ENCODE measurements at regions not wholly inside any gene's neighbourhood (a gene's known extent, or its start where the extent isn't known, plus 50 kb on each side); places are given as distances from the start of the nearest gene placed in this dataset.

DNA sequence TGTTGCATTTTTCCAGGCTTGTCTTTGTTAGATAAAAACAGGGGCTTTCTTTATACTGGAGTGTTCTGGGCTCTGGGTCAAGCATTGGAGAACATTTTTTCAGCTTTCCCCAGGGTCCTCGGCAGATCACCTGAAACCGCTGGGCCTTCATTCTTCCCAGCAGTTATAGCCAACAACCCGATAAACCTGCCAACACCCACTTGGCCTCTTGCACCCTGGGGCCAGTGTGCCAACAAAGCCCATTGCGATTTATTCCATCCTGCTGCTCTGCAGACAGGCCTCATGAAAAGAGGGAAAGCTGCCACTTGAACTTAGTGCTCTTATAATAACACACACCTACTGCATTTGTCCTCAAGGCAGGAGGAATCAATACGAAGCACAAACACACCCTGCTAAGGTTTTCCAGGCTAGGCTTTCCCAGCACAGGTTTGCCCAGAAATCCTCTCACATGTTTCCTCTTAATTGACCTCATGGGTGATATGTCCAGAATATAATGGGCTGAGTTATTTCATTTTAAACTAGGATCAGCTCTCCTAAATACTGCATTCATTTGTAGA, 669.3 kb downstream of the LIG4 start:
- TF ChIP-seq, protein P1, sequence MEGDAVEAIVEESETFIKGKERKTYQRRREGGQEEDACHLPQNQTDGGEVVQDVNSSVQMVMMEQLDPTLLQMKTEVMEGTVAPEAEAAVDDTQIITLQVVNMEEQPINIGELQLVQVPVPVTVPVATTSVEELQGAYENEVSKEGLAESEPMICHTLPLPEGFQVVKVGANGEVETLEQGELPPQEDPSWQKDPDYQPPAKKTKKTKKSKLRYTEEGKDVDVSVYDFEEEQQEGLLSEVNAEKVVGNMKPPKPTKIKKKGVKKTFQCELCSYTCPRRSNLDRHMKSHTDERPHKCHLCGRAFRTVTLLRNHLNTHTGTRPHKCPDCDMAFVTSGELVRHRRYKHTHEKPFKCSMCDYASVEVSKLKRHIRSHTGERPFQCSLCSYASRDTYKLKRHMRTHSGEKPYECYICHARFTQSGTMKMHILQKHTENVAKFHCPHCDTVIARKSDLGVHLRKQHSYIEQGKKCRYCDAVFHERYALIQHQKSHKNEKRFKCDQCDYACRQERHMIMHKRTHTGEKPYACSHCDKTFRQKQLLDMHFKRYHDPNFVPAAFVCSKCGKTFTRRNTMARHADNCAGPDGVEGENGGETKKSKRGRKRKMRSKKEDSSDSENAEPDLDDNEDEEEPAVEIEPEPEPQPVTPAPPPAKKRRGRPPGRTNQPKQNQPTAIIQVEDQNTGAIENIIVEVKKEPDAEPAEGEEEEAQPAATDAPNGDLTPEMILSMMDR (IDR thresholded peaks at IDR 0.05; ENCODE audit: control extremely low read depth, extremely low read depth): no peak
- WGBS, 2 donors: 62 to 91% methylated on average over 5 of the region's 5 CpGs
- no peak for DNase-seq

DNA sequence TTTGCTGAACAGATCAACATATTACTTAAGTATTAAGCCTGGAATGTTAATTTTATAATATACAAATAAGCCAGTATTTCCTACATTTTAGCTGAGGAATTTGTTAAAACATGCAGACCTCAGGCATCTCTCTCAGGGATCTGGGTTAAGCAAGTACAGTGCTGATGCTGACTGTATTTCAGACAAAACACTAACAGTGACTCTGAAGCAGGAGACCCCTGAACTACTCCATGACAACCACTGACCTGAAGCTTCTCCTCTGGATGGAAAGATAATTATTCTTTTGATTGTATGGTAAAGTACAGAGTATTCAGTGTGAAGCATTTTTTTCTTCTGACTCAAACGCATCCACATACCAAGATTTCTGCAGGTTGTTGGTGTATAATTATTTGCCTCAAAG, 680.8 kb downstream of the LIG4 start:
- Histone ChIP-seq H3K27ac (ENCODE audit: low read depth in 1 of 2, low read length in 1 of 2) (no peak overlapping the region), H3K27me3 (ENCODE audit: control insufficient read depth in 3 of 3, insufficient read depth in 3 of 3, low read length in 2 of 3) (no peaks in the 10 kb centered on the region), H3K4me3 (no peak overlapping the region), H3K9ac (ENCODE audit: insufficient read depth in 1 of 2, low read length in 2 of 2) (no peak overlapping the region), H3K36me3 (ENCODE audit: control insufficient read depth in 4 of 4, insufficient read depth in 4 of 4, low read length in 4 of 4) (no peaks in the 10 kb centered on the region), H3K9me3 (ENCODE audit: control insufficient read depth in 4 of 4, insufficient read depth in 3 of 4, low read length in 3 of 4) (no peaks in the 10 kb centered on the region), H3K4me1 (ENCODE audit: control insufficient read depth in 5 of 5, insufficient read depth in 5 of 5, low read length in 5 of 5) (no peaks in the 10 kb centered on the region)
- TF ChIP-seq, protein P1 (IDR thresholded peaks at IDR 0.05; ENCODE audit: control extremely low read depth, extremely low read depth): no peak
- WGBS, 2 donors: 85 to 88% methylated on average over 1 of the region's 1 CpG
- ATAC-seq (ENCODE audit: insufficient read depth, low FRiP score): no peak
- no peak for DNase-seq

More for the DNA sequence above, 669.3 kb downstream of the LIG4 start:
- Histone ChIP-seq H3K4me3 (no peak overlapping the region), H3K4me1 (ENCODE audit: control insufficient read depth in 5 of 5, insufficient read depth in 5 of 5, low read length in 5 of 5) (no peaks in the 10 kb centered on the region), H3K9ac (ENCODE audit: insufficient read depth in 1 of 2, low read length in 2 of 2) (no peak overlapping the region), H3K27me3 (ENCODE audit: control insufficient read depth in 3 of 3, insufficient read depth in 3 of 3, low read length in 2 of 3) (no peaks in the 10 kb centered on the region), H3K9me3 (ENCODE audit: control insufficient read depth in 4 of 4, insufficient read depth in 3 of 4, low read length in 3 of 4) (peaks cover 0 to 5% (median under 1%) of the 10 kb centered on the region in 4 donors), H3K27ac (ENCODE audit: low read depth in 1 of 2, low read length in 1 of 2) (no peak overlapping the region), H3K36me3 (ENCODE audit: control insufficient read depth in 4 of 4, insufficient read depth in 4 of 4, low read length in 4 of 4) (no peaks in the 10 kb centered on the region)
- no peak for ATAC-seq (ENCODE audit: insufficient read depth, low FRiP score)

DNA sequence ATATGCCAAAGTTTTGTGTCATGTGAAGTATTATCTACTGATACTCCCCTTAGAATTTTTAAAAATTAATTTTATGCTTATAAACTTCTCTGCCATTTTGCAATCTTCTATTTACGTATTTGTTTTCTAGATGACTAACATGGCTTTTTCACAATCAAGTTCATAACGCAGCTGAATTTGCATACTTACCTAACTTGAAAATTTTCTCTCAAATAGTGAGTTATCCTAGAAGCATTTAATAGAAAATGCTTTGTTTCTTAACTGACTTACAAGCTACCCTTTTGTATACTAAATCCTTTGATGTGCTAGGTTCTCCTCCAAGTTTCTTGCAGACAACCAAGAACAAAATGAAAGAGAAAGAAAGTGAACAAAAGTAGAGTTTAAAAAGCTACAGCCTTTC, 683.5 kb downstream of the LIG4 start:
- H3K4me3 ChIP-seq: no peak overlapping the region
- WGBS, 2 donors: 84 to 89% methylated on average over 2 of the region's 2 CpGs
- no peak for DNase-seq
- H3K9ac ChIP-seq (ENCODE audit: insufficient read depth in 1 of 2, low read length in 2 of 2): no peak overlapping the region
- TF ChIP-seq, protein P1 (IDR thresholded peaks at IDR 0.05; ENCODE audit: control extremely low read depth, extremely low read depth): no peak
- no peak overlapping the region for H3K27ac ChIP-seq (ENCODE audit: low read depth in 1 of 2, low read length in 1 of 2)
- no peaks in the 10 kb centered on the region for H3K36me3 ChIP-seq (ENCODE audit: control insufficient read depth in 4 of 4, insufficient read depth in 4 of 4, low read length in 4 of 4)
- no peaks in the 10 kb centered on the region for H3K4me1 ChIP-seq (ENCODE audit: control insufficient read depth in 5 of 5, insufficient read depth in 5 of 5, low read length in 5 of 5)
- no peak for ATAC-seq (ENCODE audit: insufficient read depth, low FRiP score)
- H3K9me3 ChIP-seq (ENCODE audit: control insufficient read depth in 4 of 4, insufficient read depth in 3 of 4, low read length in 3 of 4): no peaks in the 10 kb centered on the region
- no peaks in the 10 kb centered on the region for H3K27me3 ChIP-seq (ENCODE audit: control insufficient read depth in 3 of 3, insufficient read depth in 3 of 3, low read length in 2 of 3)

DNA sequence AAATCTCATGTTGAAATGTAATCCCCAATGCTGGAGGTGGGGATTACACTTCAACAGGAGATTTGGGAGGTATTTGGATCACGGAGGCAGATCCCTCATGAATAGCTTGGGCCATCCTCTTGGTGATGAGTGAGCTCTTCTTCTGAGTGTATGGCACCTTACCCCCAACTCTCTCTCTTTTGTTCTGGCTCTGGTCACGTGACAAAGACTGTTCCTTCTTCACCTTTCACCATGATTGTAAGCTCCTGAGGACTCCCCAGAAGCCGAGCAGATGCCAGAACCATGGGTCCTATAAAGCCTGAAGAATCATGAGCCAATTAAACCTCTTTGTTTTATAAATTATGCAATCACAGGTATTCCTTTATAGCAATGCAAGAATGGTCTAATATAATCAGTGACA, 684.2 kb downstream of the LIG4 start:
- Histone ChIP-seq H3K4me3 (no peak overlapping the region), H3K27me3 (ENCODE audit: control insufficient read depth in 3 of 3, insufficient read depth in 3 of 3, low read length in 2 of 3) (no peaks in the 10 kb centered on the region), H3K36me3 (ENCODE audit: control insufficient read depth in 4 of 4, insufficient read depth in 4 of 4, low read length in 4 of 4) (no peaks in the 10 kb centered on the region), H3K4me1 (ENCODE audit: control insufficient read depth in 5 of 5, insufficient read depth in 5 of 5, low read length in 5 of 5) (no peaks in the 10 kb centered on the region), H3K9ac (ENCODE audit: insufficient read depth in 1 of 2, low read length in 2 of 2) (no peak overlapping the region), H3K27ac (ENCODE audit: low read depth in 1 of 2, low read length in 1 of 2) (no peak overlapping the region), H3K9me3 (ENCODE audit: control insufficient read depth in 4 of 4, insufficient read depth in 3 of 4, low read length in 3 of 4) (no peaks in the 10 kb centered on the region)
- ATAC-seq (ENCODE audit: insufficient read depth, low FRiP score): no peak
- 85 to 89% methylated on average over 3 of the region's 3 CpGs for WGBS, 2 donors
- no peak for DNase-seq
- TF ChIP-seq, protein P1 (IDR thresholded peaks at IDR 0.05; ENCODE audit: control extremely low read depth, extremely low read depth): no peak

All from lung (tissue), 11 donors.